GM12891 (cell line): ENCODE measurements at regions not wholly inside any gene's neighbourhood (a gene's known extent, or its start where the extent isn't known, plus 50 kb on each side); places are given as distances from the start of the nearest gene placed in this dataset.
A peak's percentile ranks its signal among the peaks of the same experiment; 100 is the strongest.

Experiments
- DNase-seq: peaks from one replicate; pipeline ENCODE4 v3.0.0; 2011; ENCODE audit warnings: low spot score; ENCODE audit not compliant: insufficient read length
- FAIRE-seq: peaks from 2 replicates; lab custom pipeline; 2011; peaks lifted over from hg19 to GRCh38; lab: Jason Lieb, UNC
- PAX5 ChIP-seq: IDR thresholded peaks from 2 replicates; pipeline ENCODE4 v1.6.1; 2011; ENCODE audit warnings: low read length, moderate library complexity, mild to moderate bottlenecking; ENCODE audit not compliant: insufficient read depth, severe bottlenecking
- POLR2A ChIP-seq: IDR thresholded peaks from 2 replicates; pipeline ENCODE4 v1.6.1; 2011; ENCODE audit warnings: low read depth, low read length, control low read depth
- POLR2AphosphoS5 ChIP-seq: IDR thresholded peaks from 2 replicates; pipeline ENCODE4 v1.6.1; 2011; ENCODE audit warnings: low read depth, low read length, control low read depth
- POU2F2 ChIP-seq: IDR thresholded peaks from 2 replicates; pipeline ENCODE4 v1.6.1; 2011; ENCODE audit warnings: low read depth, mild to moderate bottlenecking, control low read depth, low read length, moderate library complexity
- SPI1 ChIP-seq: IDR thresholded peaks from 2 replicates; pipeline ENCODE4 v1.6.1; 2011; ENCODE audit warnings: low read depth, low read length, control low read depth
- TAF1 ChIP-seq: IDR thresholded peaks from 2 replicates; pipeline ENCODE4 v1.6.1; 2011; ENCODE audit warnings: low read depth, low read length, control low read depth

GRCh38 chr1:20432341-20432740 lies 53.7 kb downstream of the CAMK2N1 start:
- no peak for DNase-seq
- no peak for FAIRE-seq
- no peak for TF ChIP-seq POLR2AphosphoS5
- TF ChIP-seq TAF1 = no peak
- TF ChIP-seq PAX5 = no peak
- TF ChIP-seq SPI1 = no peak
- TF ChIP-seq POU2F2 = no peak
- no peak for TF ChIP-seq POLR2A

DNA sequence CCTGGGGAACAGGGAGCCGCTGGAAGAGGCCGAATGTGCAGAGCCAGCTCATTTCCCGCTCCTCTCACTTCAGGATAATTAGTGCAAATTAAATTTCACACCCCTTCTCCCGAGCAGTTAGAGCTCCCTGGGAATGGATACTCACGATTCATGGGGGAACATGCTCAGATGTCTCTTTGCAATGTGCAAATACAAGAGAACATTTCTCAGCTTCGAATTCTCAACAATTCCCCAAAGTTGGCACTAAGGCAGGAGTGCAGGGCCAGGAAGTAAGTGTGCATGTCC lies 54.9 kb downstream of the CAMK2N1 start:
- no peak for TF ChIP-seq POLR2A
- no peak for TF ChIP-seq TAF1
- no peak for TF ChIP-seq POU2F2
- no peak for TF ChIP-seq PAX5
- no peak for TF ChIP-seq SPI1
- TF ChIP-seq POLR2AphosphoS5 = no peak
- FAIRE-seq (no peak), DNase-seq (no peak)

GRCh38 chr1:20430355-20431175 lies 55.4 kb downstream of the CAMK2N1 start:
- FAIRE-seq = no peak
- peak; percentile 58 for DNase-seq
- TF ChIP-seq POU2F2 (no peak), SPI1 (no peak), PAX5 (no peak), TAF1 (no peak), POLR2A (no peak), POLR2AphosphoS5 (no peak)

DNA sequence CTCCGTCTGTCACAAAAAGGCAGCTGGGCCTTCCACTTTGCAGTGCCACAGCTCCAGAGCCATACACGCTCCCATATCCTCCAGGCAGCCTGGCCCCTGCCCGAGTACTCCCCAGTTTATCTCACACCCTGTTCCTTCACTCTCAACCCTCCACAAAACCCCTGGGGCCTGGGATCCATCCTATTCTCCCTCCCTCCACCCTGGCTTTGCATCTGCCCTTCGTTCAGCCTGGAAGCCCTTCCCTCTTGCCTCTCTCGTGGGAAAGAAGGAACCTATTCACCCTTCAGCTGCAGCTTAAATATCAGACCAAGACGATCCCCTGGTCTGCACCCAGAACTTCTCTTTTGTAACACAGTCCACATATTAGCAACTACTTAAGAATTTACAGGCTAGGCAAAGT lies 56.7 kb downstream of the CAMK2N1 start:
- FAIRE-seq = no peak
- TF ChIP-seq TAF1 = no peak
- no peak for TF ChIP-seq POU2F2
- TF ChIP-seq POLR2A = no peak
- no peak for TF ChIP-seq PAX5
- no peak for DNase-seq

DNA sequence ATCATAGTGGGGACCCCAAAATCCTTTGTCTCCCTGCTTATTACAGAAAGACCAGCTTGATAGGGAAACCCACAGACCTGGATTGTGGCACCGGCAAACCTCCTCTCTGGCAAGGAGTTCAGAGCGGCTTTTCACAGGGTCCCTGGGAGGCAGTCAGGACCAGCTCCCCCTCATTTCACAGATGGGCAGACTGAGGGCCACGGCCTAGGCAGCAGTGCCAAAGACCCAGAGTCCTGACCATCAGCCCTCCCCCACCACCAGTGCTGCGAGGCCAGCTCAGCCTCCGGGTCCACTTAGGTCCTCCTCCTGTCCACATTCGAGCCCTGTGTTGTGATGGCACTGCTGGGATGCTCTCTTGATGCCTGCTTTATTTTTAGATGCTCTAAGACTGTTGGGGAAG lies 57.2 kb downstream of the CAMK2N1 start:
- no peak for DNase-seq
- no peak for TF ChIP-seq POU2F2
- TF ChIP-seq POLR2AphosphoS5 = no peak
- TF ChIP-seq PAX5 = no peak
- TF ChIP-seq TAF1 = no peak
- no peak for TF ChIP-seq POLR2A
- TF ChIP-seq SPI1 = no peak
- FAIRE-seq = no peak

DNA sequence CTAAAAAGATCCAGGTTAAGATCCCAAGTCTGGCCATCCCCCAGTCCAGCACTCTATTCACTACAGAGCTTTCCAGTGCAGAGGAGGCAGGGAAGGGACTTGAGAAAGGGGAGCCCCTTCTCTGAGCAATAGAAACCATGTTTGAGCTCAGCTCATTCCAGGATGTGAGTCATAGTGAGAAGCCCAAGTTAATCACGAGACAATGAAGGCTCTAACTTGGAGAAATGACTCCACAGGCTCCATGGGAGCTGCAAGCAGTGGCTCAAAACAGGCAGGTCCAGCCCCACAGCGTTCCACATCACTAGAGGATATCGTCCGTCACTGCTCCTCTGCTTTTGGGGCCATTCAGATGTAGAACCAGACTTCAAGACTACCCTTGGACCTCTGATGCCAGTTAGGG lies 59.1 kb downstream of the CAMK2N1 start:
- TF ChIP-seq POLR2AphosphoS5 = no peak
- TF ChIP-seq POU2F2 = no peak
- no peak for TF ChIP-seq POLR2A
- TF ChIP-seq TAF1 = no peak
- no peak for TF ChIP-seq SPI1
- no peak for TF ChIP-seq PAX5
- DNase-seq (no peak), FAIRE-seq (no peak)

GRCh38 chr1:20426371-20426770 lies 59.6 kb downstream of the CAMK2N1 start:
- TF ChIP-seq TAF1 = no peak
- no peak for TF ChIP-seq POLR2A
- TF ChIP-seq POU2F2 = no peak
- no peak for TF ChIP-seq PAX5
- no peak for TF ChIP-seq SPI1
- no peak for TF ChIP-seq POLR2AphosphoS5
- no peak for FAIRE-seq

GRCh38 chr1:20425622-20426021 lies 60.4 kb downstream of the CAMK2N1 start:
- TF ChIP-seq SPI1 (no peak), POU2F2 (no peak), POLR2AphosphoS5 (no peak), POLR2A (no peak), PAX5 (no peak), TAF1 (no peak)
- FAIRE-seq (no peak), DNase-seq (no peak)

More at GRCh38 chr1:20426371-20426770, 59.6 kb downstream of the CAMK2N1 start:
- DNase-seq = no peak

- TF ChIP-seq TAF1 = no peak
- TF ChIP-seq SPI1 = no peak
- TF ChIP-seq PAX5 = no peak
- no peak for TF ChIP-seq POLR2AphosphoS5
- TF ChIP-seq POLR2A = no peak
- TF ChIP-seq POU2F2 = no peak
- no peak for DNase-seq
Observed at GRCh38 chr1:20423169-20423795, 62.7 kb downstream of the CAMK2N1 start.

DNA sequence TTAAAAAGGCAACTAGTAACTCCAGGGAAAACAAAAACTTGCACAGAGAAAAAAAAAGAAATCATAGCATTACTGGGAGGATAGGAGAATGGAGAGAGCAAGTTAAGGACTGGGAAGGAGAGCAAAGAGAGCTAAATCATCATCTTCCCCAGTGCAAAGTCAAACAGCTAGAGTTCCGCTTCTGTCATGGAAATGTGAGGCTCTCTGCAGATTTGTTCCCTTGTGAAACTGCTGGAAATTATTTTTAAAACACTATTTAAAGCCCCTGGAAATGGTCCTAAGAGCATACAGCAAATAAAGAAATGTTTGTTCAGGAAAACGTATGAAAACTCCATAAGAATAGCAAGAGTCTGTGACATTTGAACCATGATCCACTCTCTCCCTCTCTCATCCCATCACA lies 64.6 kb downstream of the CAMK2N1 start:
- DNase-seq (no peak), FAIRE-seq (no peak)
- TF ChIP-seq POU2F2 (no peak), POLR2AphosphoS5 (no peak), SPI1 (no peak), TAF1 (no peak), PAX5 (no peak), POLR2A (no peak)

More at GRCh38 chr1:20423169-20423795, 62.7 kb downstream of the CAMK2N1 start:
- FAIRE-seq = no peak

- DNase-seq = no peak
- no peak for FAIRE-seq
- TF ChIP-seq TAF1 = no peak
- TF ChIP-seq PAX5 = no peak
- no peak for TF ChIP-seq POLR2AphosphoS5
- TF ChIP-seq SPI1 = no peak
- TF ChIP-seq POLR2A = no peak
- TF ChIP-seq POU2F2 = no peak
Observed at GRCh38 chr1:20417581-20417980, 68.4 kb downstream of the CAMK2N1 start.
